K562 (cell line): ENCODE measurements at regions not wholly inside any gene's neighbourhood (a gene's known extent, or its start where the extent isn't known, plus 50 kb on each side); places are given as distances from the start of the nearest gene placed in this dataset.

Experiments
- ATAC-seq: fragments of 200-7000 bp; cut with Tn5 transposase; 3 replicates; pipeline ENCODE4 v1.9.1; 2020; ENCODE audit warnings: moderate library complexity
- BruUV-seq: library from RNA; stranded (reverse); fragments of 400-500 nt; replicated peaks from 2 replicates; lab custom pipeline; 2021; lab: Mats Ljungman, UMichigan
- CTCF ChIA-PET: fragments of 300-600 bp; formaldehyde crosslinking; extraction: SDS; loops from one replicate; lab custom pipeline; 2021; ENCODE audit warnings: low intra/inter-chr PET ratio; lab: Yijun Ruan, JAX
- POLR2A ChIA-PET: fragments of 300-600, 350-650 bp; sonication (Branson Sonifier 250); formaldehyde crosslinking; extraction: SDS; loops from one replicate; lab custom pipeline; 2021; ENCODE audit warnings: antibody characterized with exemption, inconsistent platforms; lab: Yijun Ruan, JAX
- DNase-seq, 4 experiments: peaks; one replicate each; pipeline versions ENCODE4 v3.0.0 to v3.0.0-alpha.2; 2011 to 2018; ENCODE audit warnings: low spot score in 3 of 4, mixed read lengths in 3 of 4; ENCODE audit errors: extremely low read depth in 1 of 4
- FAIRE-seq: peaks from 2 replicates; lab custom pipeline; 2011; peaks lifted over from hg19 to GRCh38; lab: Jason Lieb, UNC
- H2AFZ ChIP-seq: 2 replicates; pipeline ENCODE4 v1.6.0; 2011; ENCODE audit warnings: low read depth, low read length, control low read depth, inconsistent platforms
- H3K27ac ChIP-seq: fragments of 200-600 bp; 3 replicates; pipeline ENCODE4 v1.8.0; 2011; ENCODE audit warnings: low read depth, mild to moderate bottlenecking, control low read depth, inconsistent platforms, low read length, moderate library complexity, mixed read lengths; ENCODE audit errors: extremely low read depth
- H3K27me3 ChIP-seq, 2 experiments: fragments of 300-600 bp in 1 of 2; 2 replicates in 1 of 2; 3 replicates in 1 of 2; pipeline versions ENCODE4 v1.6.0 to v1.8.0; 2011; ENCODE audit warnings: inconsistent platforms in 2 of 2, low read length in 2 of 2, mild to moderate bottlenecking in 1 of 2, mixed read lengths in 1 of 2, moderate library complexity in 1 of 2; ENCODE audit not compliant: control insufficient read depth in 2 of 2, insufficient read depth in 2 of 2
- H3K36me3 ChIP-seq: fragments of 300-600 bp; 3 replicates; pipeline ENCODE4 v1.8.0; 2011; ENCODE audit warnings: mild to moderate bottlenecking, low read length, inconsistent platforms; ENCODE audit not compliant: control insufficient read depth, insufficient read depth
- H3K4me1 ChIP-seq, 2 experiments: fragments of 200-600 bp in 1 of 2; replicated peaks in 1 of 2; 2 replicates in 1 of 2; 3 replicates in 1 of 2; pipeline versions ENCODE4 v1.5.1 to v1.8.0; 2011; ENCODE audit warnings: inconsistent platforms in 2 of 2, low read length in 2 of 2, mild to moderate bottlenecking in 1 of 2, mixed read lengths in 1 of 2, moderate library complexity in 1 of 2; ENCODE audit not compliant: control insufficient read depth in 2 of 2, insufficient read depth in 2 of 2
- H3K4me2 ChIP-seq: 2 replicates; pipeline ENCODE4 v1.6.1; 2011; ENCODE audit warnings: low read length, control low read depth, inconsistent platforms, mixed read lengths; ENCODE audit not compliant: insufficient read depth
- H3K4me3 ChIP-seq: fragments of 200-600 bp; sonication (generic), shearing (Covaris generic); 2 replicates; pipeline ENCODE4 v1.5.1; 2016; ENCODE audit warnings: control low read depth, inconsistent platforms
- H3K79me2 ChIP-seq: fragments of 200-600 bp; 3 replicates; pipeline ENCODE4 v1.8.0; 2011; ENCODE audit warnings: low read length, inconsistent platforms; ENCODE audit not compliant: control insufficient read depth, insufficient read depth
- H3K9ac ChIP-seq, 2 experiments: 2 replicates each; pipeline versions ENCODE4 v1.6.0 to v1.6.1; 2011; ENCODE audit warnings: low read depth in 2 of 2, low read length in 2 of 2, control low read depth in 1 of 2, inconsistent platforms in 1 of 2, mild to moderate bottlenecking in 1 of 2, mixed read lengths in 1 of 2; ENCODE audit not compliant: insufficient read depth in 1 of 2
- H3K9me1 ChIP-seq: one replicate; pipeline ENCODE4 v1.6.0; 2011; ENCODE audit warnings: inconsistent platforms, mild to moderate bottlenecking, low read length, moderate library complexity; ENCODE audit not compliant: control insufficient read depth, insufficient read depth
- H3K9me3 ChIP-seq: replicated peaks from 2 replicates; pipeline ENCODE4 v1.5.1; 2011; ENCODE audit warnings: low read depth, low read length, inconsistent platforms; ENCODE audit not compliant: control insufficient read depth, insufficient read depth
- H4K20me1 ChIP-seq: replicated peaks from 2 replicates; pipeline ENCODE4 v1.6.1; 2011; ENCODE audit warnings: low read length, inconsistent platforms, mixed read lengths; ENCODE audit not compliant: control insufficient read depth, insufficient read depth
- ASH1L ChIP-seq: fragments of 450-650 bp; IDR thresholded peaks from 2 replicates; pipeline ENCODE4 v1.6.1; 2018; ENCODE audit warnings: borderline replicate concordance, mild to moderate bottlenecking, low read depth; ENCODE audit not compliant: partially characterized antibody
- CHD2 ChIP-seq: IDR thresholded peaks from 2 replicates; pipeline ENCODE4 v1.6.1; 2011; ENCODE audit warnings: low read depth, low read length
- ZBTB7A ChIP-seq: IDR thresholded peaks from 2 replicates; pipeline ENCODE4 v1.6.1; 2011; ENCODE audit warnings: low read depth, mild to moderate bottlenecking, low read length, moderate library complexity, borderline replicate concordance; ENCODE audit not compliant: control insufficient read depth
- ZNF274 ChIP-seq: IDR thresholded peaks from 2 replicates; pipeline ENCODE4 v1.6.1; 2011; ENCODE audit warnings: low read depth, mild to moderate bottlenecking, low read length, moderate library complexity, borderline replicate concordance
- ZNF589 ChIP-seq: fragments of 200-800 bp; sonication (Bioruptor generic); IDR thresholded peaks from 2 replicates; pipeline ENCODE4 v1.6.1; 2016; ENCODE audit warnings: low read depth, missing genetic modification characterization, missing compliant biosample characterization
- ZNF778 ChIP-seq: fragments of 450-650 bp; formaldehyde crosslinking; IDR thresholded peaks from 2 replicates; pipeline ENCODE4 v1.4.0; 2020; ENCODE audit warnings: mild to moderate bottlenecking, moderate library complexity
- WGBS: fragments of 100-300 bp; shearing (Covaris generic); methylation state at CpG from one replicate; pipeline ENCODE4 v1.1.6; 2016; ENCODE audit warnings: low coverage, mixed read lengths; ENCODE audit not compliant: insufficient coverage; ENCODE audit errors: missing lambda C conversion rate; 5-methylcytosine and 5-hydroxymethylcytosine counted together
- in situ Hi-C: fragments of 300-500 bp; cut with MboI; formaldehyde crosslinking; loops from 4 replicates; pipeline ENCODE4 v1.15.0; 2018; ENCODE audit warnings: inconsistent platforms, mixed read lengths
- intact Hi-C: fragments of 100-400 bp; cut with micrococcal nuclease; formaldehyde crosslinking; loops from 2 replicates; pipeline ENCODE4 v1.14.2; 2022
- TF ChIP-seq, protein P1 (sequence below): sonication (generic); formaldehyde crosslinking; IDR thresholded peaks from 2 replicates; pipeline ENCODE4 v1.8.1; 2023; ENCODE audit warnings: mild to moderate bottlenecking, missing genetic modification reagents
- TF ChIP-seq, protein P2 (sequence below), 3 experiments: fragments of 200-800 bp in 1 of 3; fragments of 250-450 bp in 1 of 3; fragments of 450-650 bp in 1 of 3; sonication (Bioruptor Pico) in 1 of 3; sonication (Bioruptor generic) in 1 of 3; formaldehyde crosslinking in 1 of 3; IDR thresholded peaks; 2 replicates each; pipeline versions ENCODE4 v1.6.1 to v1.8.0; 2016 to 2022; ENCODE audit warnings: mild to moderate bottlenecking in 2 of 3, missing genetic modification characterization in 2 of 3, missing compliant biosample characterization in 1 of 3, moderate library complexity in 1 of 3
- TF ChIP-seq, protein P3 (sequence below), 2 experiments: fragments of 450-650 bp; IDR thresholded peaks; 2 replicates each; pipeline ENCODE4 v1.6.1; 2018; ENCODE audit warnings: mild to moderate bottlenecking in 2 of 2, low read depth in 1 of 2; ENCODE audit not compliant: partially characterized antibody in 2 of 2

- TF ChIP-seq, protein P1, sequence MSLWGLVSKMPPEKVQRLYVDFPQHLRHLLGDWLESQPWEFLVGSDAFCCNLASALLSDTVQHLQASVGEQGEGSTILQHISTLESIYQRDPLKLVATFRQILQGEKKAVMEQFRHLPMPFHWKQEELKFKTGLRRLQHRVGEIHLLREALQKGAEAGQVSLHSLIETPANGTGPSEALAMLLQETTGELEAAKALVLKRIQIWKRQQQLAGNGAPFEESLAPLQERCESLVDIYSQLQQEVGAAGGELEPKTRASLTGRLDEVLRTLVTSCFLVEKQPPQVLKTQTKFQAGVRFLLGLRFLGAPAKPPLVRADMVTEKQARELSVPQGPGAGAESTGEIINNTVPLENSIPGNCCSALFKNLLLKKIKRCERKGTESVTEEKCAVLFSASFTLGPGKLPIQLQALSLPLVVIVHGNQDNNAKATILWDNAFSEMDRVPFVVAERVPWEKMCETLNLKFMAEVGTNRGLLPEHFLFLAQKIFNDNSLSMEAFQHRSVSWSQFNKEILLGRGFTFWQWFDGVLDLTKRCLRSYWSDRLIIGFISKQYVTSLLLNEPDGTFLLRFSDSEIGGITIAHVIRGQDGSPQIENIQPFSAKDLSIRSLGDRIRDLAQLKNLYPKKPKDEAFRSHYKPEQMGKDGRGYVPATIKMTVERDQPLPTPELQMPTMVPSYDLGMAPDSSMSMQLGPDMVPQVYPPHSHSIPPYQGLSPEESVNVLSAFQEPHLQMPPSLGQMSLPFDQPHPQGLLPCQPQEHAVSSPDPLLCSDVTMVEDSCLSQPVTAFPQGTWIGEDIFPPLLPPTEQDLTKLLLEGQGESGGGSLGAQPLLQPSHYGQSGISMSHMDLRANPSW (CRISPR knock-in tag): no peak
- TF ChIP-seq CHD2 (no peak), ZNF274 (no peak)
- TF ChIP-seq, protein P2, sequence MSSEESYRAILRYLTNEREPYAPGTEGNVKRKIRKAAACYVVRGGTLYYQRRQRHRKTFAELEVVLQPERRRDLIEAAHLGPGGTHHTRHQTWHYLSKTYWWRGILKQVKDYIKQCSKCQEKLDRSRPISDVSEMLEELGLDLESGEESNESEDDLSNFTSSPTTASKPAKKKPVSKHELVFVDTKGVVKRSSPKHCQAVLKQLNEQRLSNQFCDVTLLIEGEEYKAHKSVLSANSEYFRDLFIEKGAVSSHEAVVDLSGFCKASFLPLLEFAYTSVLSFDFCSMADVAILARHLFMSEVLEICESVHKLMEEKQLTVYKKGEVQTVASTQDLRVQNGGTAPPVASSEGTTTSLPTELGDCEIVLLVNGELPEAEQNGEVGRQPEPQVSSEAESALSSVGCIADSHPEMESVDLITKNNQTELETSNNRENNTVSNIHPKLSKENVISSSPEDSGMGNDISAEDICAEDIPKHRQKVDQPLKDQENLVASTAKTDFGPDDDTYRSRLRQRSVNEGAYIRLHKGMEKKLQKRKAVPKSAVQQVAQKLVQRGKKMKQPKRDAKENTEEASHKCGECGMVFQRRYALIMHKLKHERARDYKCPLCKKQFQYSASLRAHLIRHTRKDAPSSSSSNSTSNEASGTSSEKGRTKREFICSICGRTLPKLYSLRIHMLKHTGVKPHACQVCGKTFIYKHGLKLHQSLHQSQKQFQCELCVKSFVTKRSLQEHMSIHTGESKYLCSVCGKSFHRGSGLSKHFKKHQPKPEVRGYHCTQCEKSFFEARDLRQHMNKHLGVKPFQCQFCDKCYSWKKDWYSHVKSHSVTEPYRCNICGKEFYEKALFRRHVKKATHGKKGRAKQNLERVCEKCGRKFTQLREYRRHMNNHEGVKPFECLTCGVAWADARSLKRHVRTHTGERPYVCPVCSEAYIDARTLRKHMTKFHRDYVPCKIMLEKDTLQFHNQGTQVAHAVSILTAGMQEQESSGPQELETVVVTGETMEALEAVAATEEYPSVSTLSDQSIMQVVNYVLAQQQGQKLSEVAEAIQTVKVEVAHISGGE (CRISPR knock-in tag; IDR thresholded peaks at IDR 0.05): no peak
Observed at GRCh38 chr1:4262665-4263064, 362.6 kb upstream of the C1orf174 start (continued).

- ChIA-PET CTCF (no interaction called here), POLR2A (no interaction called here)
- no peaks in the 10 kb centered on the region for H4K20me1 ChIP-seq
- DNase-seq: no peak
- no TSS peak for BruUV-seq
- H3K9me1 ChIP-seq: no peaks in the 10 kb centered on the region
- no peak overlapping the region for H2AFZ ChIP-seq
- no peaks in the 10 kb centered on the region for H3K79me2 ChIP-seq
- intact Hi-C loops: no loop called here
- H3K36me3 ChIP-seq: no peaks in the 10 kb centered on the region
- H3K9me3 ChIP-seq: no peaks in the 10 kb centered on the region
- H3K4me3 ChIP-seq: no peak overlapping the region
- in situ Hi-C loops: no loop called here
- WGBS: 0% methylated on average over 1 of the region's 2 CpGs
- H3K27ac ChIP-seq: no peak overlapping the region
- no peak overlapping the region for H3K9ac ChIP-seq
- no peaks in the 10 kb centered on the region for H3K4me1 ChIP-seq
- no peak for ATAC-seq
- H3K4me2 ChIP-seq: no peak overlapping the region
- FAIRE-seq: no peak
- peaks cover 0 to 10% of the 10 kb centered on the region in 2 experiments; a peak in 3 of 5 replicates for H3K27me3 ChIP-seq
- TF ChIP-seq ZNF589 (CRISPR knock-in tag) (no peak), ASH1L (no peak), ZNF778 (CRISPR knock-in tag) (no peak), ZBTB7A (no peak)
- TF ChIP-seq, protein P3, sequence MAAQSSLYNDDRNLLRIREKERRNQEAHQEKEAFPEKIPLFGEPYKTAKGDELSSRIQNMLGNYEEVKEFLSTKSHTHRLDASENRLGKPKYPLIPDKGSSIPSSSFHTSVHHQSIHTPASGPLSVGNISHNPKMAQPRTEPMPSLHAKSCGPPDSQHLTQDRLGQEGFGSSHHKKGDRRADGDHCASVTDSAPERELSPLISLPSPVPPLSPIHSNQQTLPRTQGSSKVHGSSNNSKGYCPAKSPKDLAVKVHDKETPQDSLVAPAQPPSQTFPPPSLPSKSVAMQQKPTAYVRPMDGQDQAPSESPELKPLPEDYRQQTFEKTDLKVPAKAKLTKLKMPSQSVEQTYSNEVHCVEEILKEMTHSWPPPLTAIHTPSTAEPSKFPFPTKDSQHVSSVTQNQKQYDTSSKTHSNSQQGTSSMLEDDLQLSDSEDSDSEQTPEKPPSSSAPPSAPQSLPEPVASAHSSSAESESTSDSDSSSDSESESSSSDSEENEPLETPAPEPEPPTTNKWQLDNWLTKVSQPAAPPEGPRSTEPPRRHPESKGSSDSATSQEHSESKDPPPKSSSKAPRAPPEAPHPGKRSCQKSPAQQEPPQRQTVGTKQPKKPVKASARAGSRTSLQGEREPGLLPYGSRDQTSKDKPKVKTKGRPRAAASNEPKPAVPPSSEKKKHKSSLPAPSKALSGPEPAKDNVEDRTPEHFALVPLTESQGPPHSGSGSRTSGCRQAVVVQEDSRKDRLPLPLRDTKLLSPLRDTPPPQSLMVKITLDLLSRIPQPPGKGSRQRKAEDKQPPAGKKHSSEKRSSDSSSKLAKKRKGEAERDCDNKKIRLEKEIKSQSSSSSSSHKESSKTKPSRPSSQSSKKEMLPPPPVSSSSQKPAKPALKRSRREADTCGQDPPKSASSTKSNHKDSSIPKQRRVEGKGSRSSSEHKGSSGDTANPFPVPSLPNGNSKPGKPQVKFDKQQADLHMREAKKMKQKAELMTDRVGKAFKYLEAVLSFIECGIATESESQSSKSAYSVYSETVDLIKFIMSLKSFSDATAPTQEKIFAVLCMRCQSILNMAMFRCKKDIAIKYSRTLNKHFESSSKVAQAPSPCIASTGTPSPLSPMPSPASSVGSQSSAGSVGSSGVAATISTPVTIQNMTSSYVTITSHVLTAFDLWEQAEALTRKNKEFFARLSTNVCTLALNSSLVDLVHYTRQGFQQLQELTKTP (IDR thresholded peaks at IDR 0.05; ENCODE audit: low read depth in 1 of 2, partially characterized antibody in 2 of 2): no peak
Observed at GRCh38 chr1:4263699-4264098, 363.6 kb upstream of the C1orf174 start.
